ENCODE measurements at regions not wholly inside any gene's neighbourhood (a gene's known extent, or its start where the extent isn't known, plus 50 kb on each side); places are given as distances from the start of the nearest gene placed in this dataset.

- TF ChIP-seq CTCF (IDR thresholded peaks at IDR 0.05) (no peak), EZH2 (IDR thresholded peaks at IDR 0.05) (no peak), EZH2phosphoT487 (IDR thresholded peaks at IDR 0.05) (no peak)
These were observed 63.6 kb upstream of the MNX1 start for GRCh38 chr7:157073949-157074624.

Measured in neural progenitor cell (in vitro differentiated cells).